NT2/D1 (cell line): ENCODE measurements at regions not wholly inside any gene's neighbourhood (a gene's known extent, or its start where the extent isn't known, plus 50 kb on each side); places are given as distances from the start of the nearest gene placed in this dataset.

Source experiments
- YY1 ChIP-seq: IDR thresholded peaks from 2 replicates; pipeline ENCODE4 v1.6.1; 2011; ENCODE audit not compliant: insufficient read length, insufficient read depth
- ZNF274 ChIP-seq: IDR thresholded peaks from 2 replicates; pipeline ENCODE4 v1.6.1; 2011; ENCODE audit warnings: mild to moderate bottlenecking, low read depth, low read length

- no peak for TF ChIP-seq YY1
- TF ChIP-seq ZNF274 = no peak
These were observed 784.5 kb downstream of the TSN start for GRCh38 chr2:122539920-122540319.
